GM12878 (cell line): ENCODE measurements at regions not wholly inside any gene's neighbourhood (a gene's known extent, or its start where the extent isn't known, plus 50 kb on each side); places are given as distances from the start of the nearest gene placed in this dataset.

Source experiments
- ATAC-seq: fragments of 200-7000 bp; cut with Tn5 transposase; 3 replicates; pipeline ENCODE4 v1.9.1; 2020; ENCODE audit warnings: mild to moderate bottlenecking, moderate library complexity
- BruUV-seq: library from RNA; stranded (reverse); fragments of 400-500 nt; replicated peaks from 2 replicates; lab custom pipeline; 2021; lab: Mats Ljungman, UMichigan
- CTCF ChIA-PET: fragments of 300-600 bp; sonication (Branson Sonifier 250); formaldehyde crosslinking; extraction: SDS; loops from one replicate; lab custom pipeline; 2021; ENCODE audit warnings: inconsistent platforms; lab: Yijun Ruan, JAX
- POLR2A ChIA-PET: fragments of 350-600 bp; formaldehyde crosslinking; extraction: SDS; loops from one replicate; lab custom pipeline; 2021; ENCODE audit warnings: inconsistent platforms; lab: Charles Lee
- RAD21 ChIA-PET: fragments of 300-600 bp; sonication (Branson Sonifier 250); formaldehyde crosslinking; loops from one replicate; lab custom pipeline; 2023; ENCODE audit warnings: antibody characterized with exemption; ENCODE audit not compliant: unreplicated experiment; lab: Charles Lee
- SMC1A ChIA-PET: fragments of 300-600 bp; sonication (Branson Sonifier 250); formaldehyde crosslinking; loops from one replicate; lab custom pipeline; 2023; ENCODE audit not compliant: unreplicated experiment, uncharacterized antibody; lab: Charles Lee
- DNase-seq: peaks from one replicate; pipeline ENCODE4 v3.0.0-alpha.2; 2011; ENCODE audit warnings: low read depth, low spot score
- FAIRE-seq: peaks from 3 replicates; lab custom pipeline; 2011; peaks lifted over from hg19 to GRCh38; lab: Jason Lieb, UNC
- H2AFZ ChIP-seq: 2 replicates; pipeline ENCODE4 v1.6.0; 2011; ENCODE audit warnings: low read depth, low read length, control low read depth; ENCODE audit not compliant: control insufficient read depth
- H3K27ac ChIP-seq: 2 replicates; pipeline ENCODE4 v1.5.1; 2011; ENCODE audit warnings: control low read depth; ENCODE audit not compliant: control insufficient read depth, insufficient read depth
- H3K27me3 ChIP-seq, 2 experiments: replicated peaks in 1 of 2; 2 replicates each; pipeline versions ENCODE4 v1.6.0 to v1.6.1; 2011; ENCODE audit warnings: low read length in 1 of 2; ENCODE audit not compliant: control insufficient read depth in 2 of 2, insufficient read depth in 2 of 2
- H3K36me3 ChIP-seq, 2 experiments: 2 replicates each; pipeline ENCODE4 v1.5.1; 2011; ENCODE audit warnings: low read length in 1 of 2; ENCODE audit not compliant: control insufficient read depth in 2 of 2, insufficient read depth in 2 of 2
- H3K4me1 ChIP-seq: 2 replicates; pipeline ENCODE4 v1.6.1; 2011; ENCODE audit warnings: mild to moderate bottlenecking, low read length, moderate library complexity, mixed read lengths; ENCODE audit not compliant: control insufficient read depth, insufficient read depth
- H3K4me2 ChIP-seq: 2 replicates; pipeline ENCODE4 v1.6.0; 2011; ENCODE audit warnings: control low read depth; ENCODE audit not compliant: control insufficient read depth, insufficient read depth
- H3K4me3 ChIP-seq: fragments of 200-600 bp; sonication (generic); 2 replicates; pipeline ENCODE4 v1.5.1; 2016
- H3K79me2 ChIP-seq: 2 replicates; pipeline ENCODE4 v1.6.0; 2011; ENCODE audit warnings: low read length; ENCODE audit not compliant: control insufficient read depth, insufficient read depth
- H3K9ac ChIP-seq: 2 replicates; pipeline ENCODE4 v1.8.0; 2011; ENCODE audit warnings: low read length, control low read depth, mixed read lengths; ENCODE audit not compliant: control insufficient read depth, insufficient read depth
- H3K9me3 ChIP-seq: replicated peaks from 3 replicates; pipeline ENCODE4 v1.5.1; 2011; ENCODE audit warnings: mild to moderate bottlenecking, low read length; ENCODE audit not compliant: control insufficient read depth, insufficient read depth
- H4K20me1 ChIP-seq: 2 replicates; pipeline ENCODE4 v1.6.0; 2011; ENCODE audit not compliant: control insufficient read depth, insufficient read depth
- ATF7 ChIP-seq: fragments of 450-650 bp; IDR thresholded peaks from 2 replicates; pipeline ENCODE4 v1.6.1; 2016; ENCODE audit warnings: low read depth, mild to moderate bottlenecking
- BRCA1 ChIP-seq: IDR thresholded peaks from 2 replicates; pipeline ENCODE4 v1.6.1; 2011; ENCODE audit warnings: low read depth, low read length, improper control_type of control experiment
- IKZF1 ChIP-seq: fragments of 450-650 bp; conservative IDR thresholded peaks from 2 replicates; pipeline ENCODE4 v1.6.1; 2017; ENCODE audit warnings: antibody characterized with exemption, mild to moderate bottlenecking
- LARP7 ChIP-seq: fragments of 450-650 bp; IDR thresholded peaks from 2 replicates; pipeline ENCODE4 v1.6.1; 2017; ENCODE audit warnings: mild to moderate bottlenecking
- POU2F2 ChIP-seq: IDR thresholded peaks from 3 replicates; pipeline ENCODE4 v1.6.1; 2011; ENCODE audit warnings: low read depth, mild to moderate bottlenecking, low read length, borderline replicate concordance
- PRDM15 ChIP-seq: fragments of 450-650 bp; formaldehyde crosslinking; IDR thresholded peaks from 2 replicates; pipeline ENCODE4 v1.4.0; 2020; ENCODE audit warnings: mild to moderate bottlenecking, moderate library complexity
- RELA ChIP-seq: fragments of 450-650 bp; IDR thresholded peaks from 2 replicates; pipeline ENCODE4 v1.8.0; 2014; ENCODE audit warnings: borderline replicate concordance; ENCODE audit not compliant: partially characterized antibody
- SKIL ChIP-seq: fragments of 450-650 bp; IDR thresholded peaks from 2 replicates; pipeline ENCODE4 v1.6.1; 2017; ENCODE audit warnings: mild to moderate bottlenecking, low read depth, inconsistent platforms; ENCODE audit not compliant: poor library complexity, severe bottlenecking
- SRF ChIP-seq, 2 experiments: IDR thresholded peaks; 2 replicates each; pipeline ENCODE4 v1.6.1; 2011; ENCODE audit warnings: low read depth in 2 of 2, low read length in 2 of 2, mild to moderate bottlenecking in 1 of 2, moderate library complexity in 1 of 2
- USF1 ChIP-seq: IDR thresholded peaks from 2 replicates; pipeline ENCODE4 v1.6.1; 2011; ENCODE audit warnings: borderline replicate concordance, low read depth, mild to moderate bottlenecking, moderate library complexity, mixed read lengths, low read length; ENCODE audit not compliant: insufficient read depth; ENCODE audit errors: extremely low read length
- WGBS: methylation state at CpG from one replicate; pipeline ENCODE4 v1.1.6; 2016; ENCODE audit warnings: low lambda C conversion rate; ENCODE audit not compliant: insufficient replicate concordance, insufficient coverage; ENCODE audit errors: missing lambda C conversion rate; 5-methylcytosine and 5-hydroxymethylcytosine counted together
- in situ Hi-C: fragments of 300-500 bp; cut with MboI; formaldehyde crosslinking; loops from 9 replicates; pipeline ENCODE4 v1.14.3; 2018; ENCODE audit warnings: mixed read lengths
- intact Hi-C: fragments of 100-400 bp; cut with micrococcal nuclease; formaldehyde crosslinking; loops from one replicate; pipeline ENCODE4 v1.14.2; 2022; ENCODE audit not compliant: unreplicated experiment
- TF ChIP-seq, protein P1 (sequence below): fragments of 450-650 bp; IDR thresholded peaks from 2 replicates; pipeline ENCODE4 v1.6.1; 2017; ENCODE audit warnings: low read depth, mild to moderate bottlenecking, moderate library complexity
- TF ChIP-seq, protein P2 (sequence below): IDR thresholded peaks from 2 replicates; pipeline ENCODE4 v1.6.1; 2011; ENCODE audit warnings: low read depth, low read length, improper control_type of control experiment, borderline replicate concordance

DNA sequence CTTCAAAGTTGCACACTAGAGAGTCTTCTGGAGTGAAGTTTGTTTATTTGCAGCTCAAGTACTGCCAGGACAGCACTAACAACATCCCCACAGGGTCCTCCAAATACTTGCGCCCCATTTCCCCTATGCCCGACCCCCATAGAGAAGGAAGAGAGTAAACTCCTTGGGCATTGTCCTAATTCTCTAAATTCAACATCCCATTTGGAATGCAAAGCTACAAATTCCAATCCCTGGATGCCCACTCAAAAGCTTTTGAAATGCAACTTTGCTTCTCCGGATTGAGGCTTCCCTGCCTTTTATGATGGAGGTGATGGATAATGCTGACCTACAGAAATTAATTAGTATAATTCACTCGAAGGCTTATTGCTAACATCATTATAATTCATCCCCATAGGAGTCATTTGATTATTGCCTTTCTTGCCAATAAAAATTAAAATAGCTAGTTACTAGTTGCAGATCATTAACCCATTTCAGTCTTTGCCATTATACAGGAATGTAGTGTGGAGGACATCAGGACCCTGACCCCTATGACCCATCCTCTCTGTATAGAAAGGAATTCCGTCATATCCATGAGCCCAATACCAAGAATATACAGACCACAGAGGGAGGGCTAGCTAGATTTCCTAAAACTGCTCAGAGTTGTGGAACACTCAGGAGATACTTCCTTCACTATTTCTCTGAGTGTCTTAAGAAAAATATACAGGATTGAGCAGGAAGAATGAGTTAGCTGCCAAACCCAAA is 277.6 kb downstream of the ZNF608 start (continued):
- TF ChIP-seq, protein P1, sequence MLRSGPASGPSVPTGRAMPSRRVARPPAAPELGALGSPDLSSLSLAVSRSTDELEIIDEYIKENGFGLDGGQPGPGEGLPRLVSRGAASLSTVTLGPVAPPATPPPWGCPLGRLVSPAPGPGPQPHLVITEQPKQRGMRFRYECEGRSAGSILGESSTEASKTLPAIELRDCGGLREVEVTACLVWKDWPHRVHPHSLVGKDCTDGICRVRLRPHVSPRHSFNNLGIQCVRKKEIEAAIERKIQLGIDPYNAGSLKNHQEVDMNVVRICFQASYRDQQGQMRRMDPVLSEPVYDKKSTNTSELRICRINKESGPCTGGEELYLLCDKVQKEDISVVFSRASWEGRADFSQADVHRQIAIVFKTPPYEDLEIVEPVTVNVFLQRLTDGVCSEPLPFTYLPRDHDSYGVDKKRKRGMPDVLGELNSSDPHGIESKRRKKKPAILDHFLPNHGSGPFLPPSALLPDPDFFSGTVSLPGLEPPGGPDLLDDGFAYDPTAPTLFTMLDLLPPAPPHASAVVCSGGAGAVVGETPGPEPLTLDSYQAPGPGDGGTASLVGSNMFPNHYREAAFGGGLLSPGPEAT = no peak
- no peak for TF ChIP-seq POU2F2

DNA sequence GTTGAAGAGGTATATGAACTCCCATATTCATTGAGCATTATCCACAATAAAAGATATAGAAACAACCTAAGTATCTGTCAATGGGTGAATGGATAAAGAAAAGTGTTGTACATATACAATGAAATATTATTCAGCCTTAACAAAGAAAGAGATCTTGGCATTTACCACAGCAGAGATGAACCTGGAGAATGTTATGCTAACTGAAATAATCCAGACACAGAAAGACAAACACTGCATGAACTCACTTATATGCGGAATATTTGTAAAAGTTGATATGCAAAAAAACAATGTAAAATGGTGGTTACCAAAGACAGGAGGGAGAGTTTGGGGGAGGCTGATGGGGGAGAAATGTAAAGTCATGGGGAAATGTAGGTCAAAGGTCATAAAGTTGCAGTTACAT is 278.7 kb downstream of the ZNF608 start:
- in situ Hi-C loops = no loop called here
- SMC1A ChIA-PET = no interaction called here
- TF ChIP-seq RELA (no peak), IKZF1 (no peak), USF1 (no peak), SKIL (no peak), LARP7 (no peak), PRDM15 (no peak), BRCA1 (no peak), SRF (IDR thresholded peaks at IDR 0.05; ENCODE audit: low read depth in 2 of 2, low read length in 2 of 2) (no peak), ATF7 (no peak)
- TF ChIP-seq, protein P2, sequence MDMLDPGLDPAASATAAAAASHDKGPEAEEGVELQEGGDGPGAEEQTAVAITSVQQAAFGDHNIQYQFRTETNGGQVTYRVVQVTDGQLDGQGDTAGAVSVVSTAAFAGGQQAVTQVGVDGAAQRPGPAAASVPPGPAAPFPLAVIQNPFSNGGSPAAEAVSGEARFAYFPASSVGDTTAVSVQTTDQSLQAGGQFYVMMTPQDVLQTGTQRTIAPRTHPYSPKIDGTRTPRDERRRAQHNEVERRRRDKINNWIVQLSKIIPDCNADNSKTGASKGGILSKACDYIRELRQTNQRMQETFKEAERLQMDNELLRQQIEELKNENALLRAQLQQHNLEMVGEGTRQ = no peak

More for the DNA sequence above, 278.7 kb downstream of the ZNF608 start:
- ATAC-seq = no peak
- Histone ChIP-seq H3K4me3 (no peak overlapping the region), H3K4me1 (no peaks in the 10 kb centered on the region), H3K9ac (no peak overlapping the region), H4K20me1 (no peaks in the 10 kb centered on the region), H3K36me3 (no peaks in the 10 kb centered on the region), H3K27me3 (0 out of 4 replicates have a peak, but pooled peaks cover 0 to 1% of the 10 kb centered on the region in 2 experiments), H3K79me2 (no peaks in the 10 kb centered on the region), H3K4me2 (no peak overlapping the region), H3K9me3 (no peaks in the 10 kb centered on the region; the same call in 2 of the 3 replicates), H2AFZ (no peak overlapping the region), H3K27ac (no peak overlapping the region)
- FAIRE-seq = no peak
- intact Hi-C loops = no loop called here
- no TSS peak for BruUV-seq
- ChIA-PET CTCF (no interaction called here), RAD21 (no interaction called here), POLR2A (no interaction called here)
- WGBS = 92% methylated on average over 1 of the region's 1 CpG
- DNase-seq = no peak
